GM21360 (cell line): ENCODE measurements at regions not wholly inside any gene's neighbourhood (a gene's known extent, or its start where the extent isn't known, plus 50 kb on each side); places are given as distances from the start of the nearest gene placed in this dataset.

Source experiments
- ATAC-seq: cut with Tn5 transposase; IDR thresholded peaks from one replicate; pipeline ENCODE4 v1.9.1; 2021; ENCODE audit warnings: mild to moderate bottlenecking, moderate library complexity; ENCODE audit not compliant: unreplicated experiment

DNA sequence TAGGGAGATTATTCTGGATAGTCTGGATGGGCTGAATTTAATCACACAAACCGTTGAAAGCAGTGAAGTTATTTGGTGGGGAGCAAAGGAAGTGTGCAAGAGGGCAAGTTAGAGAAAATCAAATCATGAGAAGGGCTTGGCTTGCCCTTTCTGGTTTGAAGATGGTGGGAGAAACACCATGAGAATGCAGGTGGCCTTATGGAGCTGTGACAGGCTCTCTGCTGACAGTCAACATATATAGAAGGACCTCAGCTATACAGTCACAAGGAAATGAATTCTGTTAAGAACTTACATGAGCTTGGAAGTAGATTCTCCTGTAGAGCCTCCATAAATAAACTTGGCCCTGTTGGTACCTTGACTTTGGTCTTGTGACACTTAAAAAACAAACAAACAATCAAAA, 72.3 kb downstream of the GMNC start:
- no peak for ATAC-seq

- no peak for ATAC-seq
Observed at GRCh38 chr3:190786898-190787297, 75.6 kb downstream of the GMNC start.

DNA sequence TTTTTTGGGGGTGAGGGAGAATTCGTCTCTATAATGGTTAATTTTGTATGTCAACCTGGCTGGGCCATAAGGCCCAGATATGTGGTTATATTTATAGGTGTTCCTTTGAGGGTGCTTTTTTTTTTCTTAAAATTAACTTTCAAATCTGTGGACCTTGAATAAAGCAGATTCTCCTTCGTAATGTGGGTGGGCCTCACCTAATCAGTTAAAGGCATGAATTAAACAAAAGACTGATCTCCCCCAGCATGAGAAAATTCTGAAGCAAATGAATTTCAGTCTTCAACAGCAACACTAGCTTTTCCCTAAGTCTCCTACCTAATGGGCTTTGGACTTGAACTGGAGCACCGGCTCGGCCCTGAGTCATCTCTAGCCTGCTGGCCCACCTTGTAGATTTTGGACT, 77.4 kb downstream of the GMNC start:
- no peak for ATAC-seq

DNA sequence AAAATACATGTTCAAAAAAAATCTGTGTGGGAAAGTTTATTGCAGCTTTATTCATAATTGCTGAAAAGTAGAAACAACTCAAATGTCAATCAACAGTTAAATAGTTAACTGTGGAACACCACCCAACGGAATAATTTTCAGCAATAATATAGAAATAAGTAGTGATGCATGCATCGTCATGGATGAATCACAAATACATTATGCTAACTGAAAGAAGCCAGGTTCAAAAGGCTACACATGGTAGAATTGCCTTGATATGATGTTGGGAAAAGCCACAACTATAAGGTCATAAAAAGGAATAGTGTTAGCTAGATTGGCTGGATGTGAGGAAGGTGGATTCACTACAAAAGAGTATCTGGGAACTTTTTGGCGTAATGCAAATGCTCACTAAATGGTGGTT, 82.0 kb downstream of the GMNC start:
- no peak for ATAC-seq

- ATAC-seq, result no peak
Observed at GRCh38 chr3:190774633-190775032, 87.9 kb downstream of the GMNC start.

DNA sequence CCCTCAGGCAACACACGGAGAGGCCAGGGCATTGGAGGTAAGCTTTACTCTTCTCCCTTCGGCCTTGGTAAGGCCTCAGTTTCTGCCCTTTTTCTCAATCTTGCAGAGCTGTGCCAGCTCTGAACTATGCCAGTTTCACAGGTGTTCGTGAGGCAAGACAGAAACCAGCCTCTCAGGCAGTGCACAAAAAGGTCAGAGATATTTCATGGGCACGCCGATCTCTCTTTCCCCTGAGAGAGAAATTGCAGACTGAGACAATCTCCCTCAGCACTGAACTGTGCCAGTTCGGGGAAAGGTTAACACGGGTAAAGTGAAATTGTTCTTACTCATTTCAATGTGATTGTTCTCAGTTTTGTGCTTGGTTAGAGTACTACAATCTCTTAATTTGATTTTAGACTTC, 88.5 kb downstream of the GMNC start:
- no peak for ATAC-seq

GRCh38 chr3:190772831-190773230, 89.7 kb downstream of the GMNC start:
- ATAC-seq, result no peak

DNA sequence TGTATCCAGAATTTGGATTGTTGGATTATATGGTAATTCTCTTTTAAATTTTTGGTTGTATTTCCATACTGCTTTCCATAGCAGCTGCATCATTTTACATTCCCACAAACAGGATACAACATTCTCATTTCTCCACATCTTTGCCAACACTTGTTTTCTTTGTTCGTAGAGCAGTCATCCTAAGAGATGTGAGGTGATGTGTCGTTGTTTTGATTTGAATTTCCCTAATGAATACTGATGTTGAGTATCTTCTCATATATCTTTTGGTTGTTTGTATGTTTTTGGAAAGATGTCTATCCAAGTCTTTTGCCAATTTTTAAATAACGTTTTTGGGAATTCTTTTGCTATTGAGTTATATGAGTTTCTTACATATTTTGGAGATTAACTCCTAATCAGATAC, 93.6 kb downstream of the GMNC start:
- ATAC-seq, result no peak

DNA sequence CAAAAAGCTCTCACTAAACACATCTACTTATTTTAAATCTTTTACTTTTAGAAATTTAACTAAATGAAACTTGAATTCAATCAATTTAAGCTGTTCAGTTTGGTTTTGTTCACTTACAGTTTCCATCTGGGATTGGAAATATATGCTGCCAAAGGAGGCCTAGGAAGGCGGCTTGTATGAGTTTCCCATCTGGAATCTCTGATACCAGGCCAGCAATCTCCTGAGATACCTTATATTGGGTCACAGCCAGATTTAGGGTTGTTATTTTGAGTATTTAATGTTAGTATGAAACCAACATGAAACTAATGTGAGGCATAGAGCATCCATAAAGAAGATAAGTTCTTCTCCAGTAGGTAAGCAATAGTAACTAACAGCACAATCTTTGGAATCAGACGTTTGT, 94.6 kb downstream of the GMNC start:
- no peak for ATAC-seq

GRCh38 chr3:190764231-190765134, 98.0 kb downstream of the GMNC start:
- ATAC-seq, result no peak

- no peak for ATAC-seq
Observed at GRCh38 chr3:190762801-190763200, 99.7 kb downstream of the GMNC start.

DNA sequence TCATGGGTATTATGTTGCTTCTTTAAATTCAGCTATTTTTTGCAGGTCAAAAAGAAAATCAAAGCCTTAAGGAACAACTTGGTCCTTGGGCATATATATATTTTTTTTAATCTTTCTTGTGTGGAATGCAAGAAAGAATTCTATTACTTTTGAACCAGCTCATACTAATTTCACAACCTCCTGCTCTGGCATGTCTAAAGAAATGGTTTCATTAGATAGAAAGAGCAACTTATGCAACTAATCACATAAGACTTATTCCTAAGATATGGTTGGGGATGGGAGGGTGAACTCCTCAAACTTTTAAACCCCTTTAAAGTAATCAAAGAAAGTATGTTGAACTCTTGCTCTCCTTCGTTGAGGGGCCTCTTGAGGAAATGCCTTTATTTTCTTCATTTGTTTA, 114.9 kb downstream of the GMNC start:
- no peak for ATAC-seq

DNA sequence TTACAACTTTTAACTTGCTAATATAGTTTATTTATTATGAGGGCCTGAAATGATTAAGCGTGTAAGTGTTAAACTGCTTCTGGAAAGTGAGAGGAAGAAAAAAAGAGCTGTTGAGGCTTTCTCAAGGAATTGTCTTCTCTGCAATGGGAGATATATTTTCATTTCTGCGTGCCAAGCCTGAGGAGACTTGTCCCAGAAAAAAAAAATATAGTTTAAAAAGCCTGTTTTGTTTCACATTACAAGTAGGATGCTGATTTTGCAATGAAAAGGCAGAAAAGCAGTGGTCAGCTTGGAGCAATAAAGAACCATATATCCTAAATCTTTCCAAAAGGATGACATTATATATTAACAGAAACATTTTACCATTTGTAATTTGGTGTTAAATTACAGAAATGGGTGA, 115.5 kb downstream of the GMNC start:
- ATAC-seq, result no peak

DNA sequence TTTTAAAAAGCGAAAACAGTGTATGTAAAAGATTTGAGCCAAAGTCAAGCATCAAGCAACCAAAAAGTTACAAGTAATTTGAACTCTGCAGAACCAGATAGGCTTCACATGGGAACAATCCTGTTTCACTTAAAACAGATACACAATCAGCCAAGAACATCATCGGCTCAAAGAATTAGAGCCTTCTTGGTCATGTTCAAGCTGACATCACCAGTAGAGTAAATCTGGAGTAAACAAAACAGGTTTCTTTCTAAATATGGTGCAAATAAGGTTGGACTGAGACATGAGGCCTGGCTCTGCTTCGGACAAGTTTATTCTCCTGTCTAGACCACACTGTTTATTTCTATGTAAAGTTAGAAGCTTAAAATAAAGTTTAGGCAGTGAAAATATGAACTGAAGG, 116.0 kb downstream of the GMNC start:
- no peak for ATAC-seq

DNA sequence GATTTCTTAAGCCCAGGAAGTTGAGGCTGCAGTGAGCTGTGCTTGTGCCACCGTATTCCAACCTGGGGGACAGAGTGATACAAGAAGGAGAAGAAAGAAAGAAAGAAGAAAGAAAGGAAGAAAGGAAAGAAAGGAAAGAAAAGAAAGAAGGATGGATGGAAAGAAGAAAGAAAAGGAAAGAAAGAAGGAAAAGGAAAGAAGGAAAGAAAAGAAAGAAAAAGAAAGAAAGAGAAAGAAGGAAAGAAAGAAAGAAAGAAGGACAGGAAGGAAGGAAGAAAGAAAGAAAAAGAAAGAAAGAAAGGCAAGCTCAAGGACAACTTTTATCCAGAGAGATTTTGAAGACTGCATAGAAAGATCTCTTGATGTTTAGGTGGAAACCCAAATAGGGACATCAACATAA, 120.7 kb downstream of the GMNC start:
- no peak for ATAC-seq

GRCh38 chr3:190739641-190740185, 122.8 kb downstream of the GMNC start:
- no peak for ATAC-seq

DNA sequence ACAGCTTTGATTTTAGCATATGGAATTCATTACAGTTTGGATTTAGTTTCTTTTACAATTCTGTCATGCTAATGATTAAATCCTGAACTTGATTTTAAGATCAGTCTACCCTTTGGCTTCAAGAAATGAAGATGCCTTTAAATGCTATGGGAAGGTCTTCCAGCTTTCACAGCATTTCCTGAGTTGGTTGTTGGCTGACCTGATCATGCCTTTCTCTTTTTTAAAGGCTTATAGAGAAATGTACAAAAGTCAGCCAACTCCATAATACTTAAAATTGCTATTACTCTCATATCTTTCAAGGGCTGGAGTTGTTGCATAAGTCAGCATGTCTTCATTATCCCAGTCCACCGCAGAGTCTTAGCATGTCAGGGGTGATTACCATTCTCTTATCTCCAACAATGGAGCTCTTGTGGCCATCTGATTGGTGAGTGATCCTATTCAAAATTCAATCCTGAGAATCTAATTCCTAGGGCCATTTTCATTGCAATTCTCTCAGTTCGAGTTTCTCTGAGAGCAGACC, 123.8 kb downstream of the GMNC start:
- no peak for ATAC-seq

- ATAC-seq, result no peak
Observed at GRCh38 chr3:190737446-190737845, 125.0 kb downstream of the GMNC start.

- no peak for ATAC-seq
Observed at GRCh38 chr3:190734490-190734889, 128.0 kb downstream of the GMNC start.

DNA sequence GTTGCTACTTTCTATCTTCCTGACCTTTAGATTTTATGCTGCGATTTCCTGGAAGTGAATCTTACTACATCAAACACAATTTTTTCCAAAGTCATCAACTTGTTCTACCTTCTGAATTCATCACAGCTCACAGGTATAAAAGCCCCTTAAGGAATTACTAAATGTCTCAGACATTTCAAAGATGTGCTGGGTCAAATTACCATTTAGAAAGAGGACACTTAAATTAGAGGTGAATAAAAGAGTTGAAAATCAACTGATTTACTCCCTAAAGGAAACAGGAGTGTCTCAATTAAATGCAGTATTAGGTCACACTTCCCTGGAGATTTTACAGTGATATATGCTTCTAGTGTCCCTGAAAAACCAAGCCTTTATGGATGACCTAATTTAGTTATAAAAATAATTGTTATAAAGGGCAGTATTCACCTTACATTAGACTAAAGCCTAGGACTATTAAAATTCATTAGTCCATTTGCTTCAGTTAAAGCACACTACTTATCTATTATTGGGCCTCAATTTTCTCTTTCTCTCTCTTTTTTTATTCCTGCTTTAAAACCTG, 128.8 kb downstream of the GMNC start:
- ATAC-seq, result no peak

DNA sequence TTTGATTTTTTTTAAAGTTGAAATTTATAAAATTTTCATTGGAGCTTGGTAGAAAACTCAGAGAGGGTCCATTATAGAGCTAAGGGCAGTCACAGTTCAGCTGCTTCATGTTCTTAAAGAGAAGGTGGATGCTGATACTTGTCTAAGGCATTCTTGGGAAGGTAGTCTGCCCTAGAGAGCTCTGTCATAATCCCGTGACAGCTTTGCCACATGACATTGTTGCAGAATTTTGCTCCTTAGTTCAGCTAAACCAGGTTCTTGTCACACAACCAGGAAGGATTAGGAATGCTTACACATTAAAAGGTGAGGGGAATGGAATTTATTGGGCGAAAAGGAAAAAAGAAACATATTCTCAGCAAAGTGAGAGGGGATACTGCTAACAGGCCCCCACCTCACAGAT, 130.9 kb downstream of the GMNC start:
- no peak for ATAC-seq

GRCh38 chr3:190728574-190729246, 133.8 kb downstream of the GMNC start:
- ATAC-seq, result no peak
